Mammary epithelial cell (primary cell): ENCODE measurements at regions not wholly inside any gene's neighbourhood (a gene's known extent, or its start where the extent isn't known, plus 50 kb on each side); places are given as distances from the start of the nearest gene placed in this dataset.

Experiments used
- CTCF ChIP-seq, 2 donors: IDR thresholded peaks in 1 of 2; conservative IDR thresholded peaks in 1 of 2; 2 replicates each; pipeline ENCODE4 v1.5.1; 2011 to 2012; ENCODE audit warnings: inconsistent platforms in 2 of 2, low read length in 2 of 2, mild to moderate bottlenecking in 2 of 2, control low read depth in 1 of 2, low read depth in 1 of 2; ENCODE audit not compliant: insufficient read depth in 1 of 2; ENCODE audit errors: extremely low read depth in 1 of 2
- EZH2 ChIP-seq: IDR thresholded peaks from 2 replicates; pipeline ENCODE4 v1.6.1; 2012; ENCODE audit warnings: low read length, inconsistent platforms, borderline replicate concordance

GRCh38 chr17:22123536-22124281, 431.4 kb downstream of the KCNJ18 start:
- no peak for TF ChIP-seq EZH2
- no peak for TF ChIP-seq CTCF (conservative IDR thresholded peaks at IDR 0.05 in 1 of 2, IDR thresholded peaks at IDR 0.05 in 1 of 2; ENCODE audit: extremely low read depth in 1 of 2, insufficient read depth in 1 of 2, low read depth in 1 of 2, low read length in 2 of 2)
